Progenitor cell of endocrine pancreas (in vitro differentiated cells): ENCODE measurements at regions not wholly inside any gene's neighbourhood (a gene's known extent, or its start where the extent isn't known, plus 50 kb on each side); places are given as distances from the start of the nearest gene placed in this dataset.
"Not testable (repeated sequence)": the region's sequence is repeated elsewhere in the genome, so short reads cannot be mapped to it uniquely, and the experiment has no call there.

Experiments used
- DNase-seq: peaks from one replicate; pipeline ENCODE4 v3.0.0; 2021; ENCODE audit warnings: low spot score; ENCODE audit not compliant: unreplicated experiment
- H3K27ac Mint-ChIP-seq: 2 replicates; pipeline ENCODE4 v1.8.0; 2021; ENCODE audit warnings: mild to moderate bottlenecking, moderate library complexity, mixed read lengths
- H3K27me3 Mint-ChIP-seq: 2 replicates; pipeline ENCODE4 v1.8.0; 2021; ENCODE audit warnings: mixed read lengths
- H3K36me3 Mint-ChIP-seq: 2 replicates; pipeline ENCODE4 v1.8.0; 2022; ENCODE audit warnings: mixed read lengths; ENCODE audit not compliant: insufficient read depth
- H3K4me1 Mint-ChIP-seq: 2 replicates; pipeline ENCODE4 v1.8.0; 2021; ENCODE audit warnings: low read depth, mixed read lengths
- H3K4me3 Mint-ChIP-seq: 2 replicates; pipeline ENCODE4 v1.8.0; 2021; ENCODE audit warnings: low read depth, mild to moderate bottlenecking, moderate library complexity, mixed read lengths
- H3K9me3 Mint-ChIP-seq: 2 replicates; pipeline ENCODE4 v1.8.0; 2021; ENCODE audit warnings: low read depth, mixed read lengths
- TF ChIP-seq, protein P1 (sequence below): fragments of 200-600 bp; sonication (generic); IDR thresholded peaks from one replicate; pipeline ENCODE4 v1.5.0; 2021; ENCODE audit warnings: antibody characterized with exemption, mild to moderate bottlenecking; ENCODE audit not compliant: unreplicated experiment

DNA sequence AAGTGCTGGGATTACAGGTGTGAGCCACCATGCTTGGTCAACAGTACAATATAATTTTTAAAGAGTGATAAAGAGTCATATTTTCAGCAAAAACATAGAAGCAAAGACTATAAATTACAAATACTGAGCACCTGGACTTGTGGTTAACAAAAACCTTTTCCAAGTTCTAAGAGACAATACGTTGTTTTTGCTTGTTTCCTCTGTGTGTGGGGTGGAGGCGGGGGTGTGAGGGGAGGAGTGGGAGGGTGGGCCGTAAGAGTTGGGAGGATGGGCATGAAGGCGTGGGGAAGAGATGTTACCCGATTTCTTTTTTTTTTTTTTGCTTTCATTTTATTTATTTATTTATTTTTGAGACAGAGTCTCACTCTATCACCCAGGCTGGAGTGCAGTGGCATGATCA lies 78.0 kb upstream of the WIPF1 start:
- Mint-ChIP-seq H3K27ac (no peak overlapping the region), H3K9me3 (peaks cover 14% of the 10 kb centered on the region), H3K4me1 (peaks cover 2% of the 10 kb centered on the region), H3K36me3 (peaks cover 23% of the 10 kb centered on the region), H3K4me3 (no peak overlapping the region), H3K27me3 (peaks cover 17% of the 10 kb centered on the region)
- TF ChIP-seq, protein P1, sequence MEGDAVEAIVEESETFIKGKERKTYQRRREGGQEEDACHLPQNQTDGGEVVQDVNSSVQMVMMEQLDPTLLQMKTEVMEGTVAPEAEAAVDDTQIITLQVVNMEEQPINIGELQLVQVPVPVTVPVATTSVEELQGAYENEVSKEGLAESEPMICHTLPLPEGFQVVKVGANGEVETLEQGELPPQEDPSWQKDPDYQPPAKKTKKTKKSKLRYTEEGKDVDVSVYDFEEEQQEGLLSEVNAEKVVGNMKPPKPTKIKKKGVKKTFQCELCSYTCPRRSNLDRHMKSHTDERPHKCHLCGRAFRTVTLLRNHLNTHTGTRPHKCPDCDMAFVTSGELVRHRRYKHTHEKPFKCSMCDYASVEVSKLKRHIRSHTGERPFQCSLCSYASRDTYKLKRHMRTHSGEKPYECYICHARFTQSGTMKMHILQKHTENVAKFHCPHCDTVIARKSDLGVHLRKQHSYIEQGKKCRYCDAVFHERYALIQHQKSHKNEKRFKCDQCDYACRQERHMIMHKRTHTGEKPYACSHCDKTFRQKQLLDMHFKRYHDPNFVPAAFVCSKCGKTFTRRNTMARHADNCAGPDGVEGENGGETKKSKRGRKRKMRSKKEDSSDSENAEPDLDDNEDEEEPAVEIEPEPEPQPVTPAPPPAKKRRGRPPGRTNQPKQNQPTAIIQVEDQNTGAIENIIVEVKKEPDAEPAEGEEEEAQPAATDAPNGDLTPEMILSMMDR = no peak
- no peak for DNase-seq

- Mint-ChIP-seq H3K4me1 (peaks cover 2% of the 10 kb centered on the region), H3K9me3 (peaks cover 14% of the 10 kb centered on the region), H3K27me3 (peaks cover 5% of the 10 kb centered on the region), H3K4me3 (no peak overlapping the region), H3K36me3 (peaks cover 23% of the 10 kb centered on the region), H3K27ac (no peak overlapping the region)
- DNase-seq = no peak
- TF ChIP-seq, protein P1 = no peak
These were observed 76.3 kb upstream of the WIPF1 start for GRCh38 chr2:174673876-174674275.

GRCh38 chr2:174673440-174673839 lies 75.8 kb upstream of the WIPF1 start:
- Mint-ChIP-seq H3K36me3 (peaks cover 23% of the 10 kb centered on the region), H3K4me1 (peaks cover 2% of the 10 kb centered on the region), H3K27ac (no peak overlapping the region), H3K4me3 (no peak overlapping the region), H3K27me3 (peaks cover 5% of the 10 kb centered on the region), H3K9me3 (peaks cover 14% of the 10 kb centered on the region)
- no peak for DNase-seq
- TF ChIP-seq, protein P1 = no peak

DNA sequence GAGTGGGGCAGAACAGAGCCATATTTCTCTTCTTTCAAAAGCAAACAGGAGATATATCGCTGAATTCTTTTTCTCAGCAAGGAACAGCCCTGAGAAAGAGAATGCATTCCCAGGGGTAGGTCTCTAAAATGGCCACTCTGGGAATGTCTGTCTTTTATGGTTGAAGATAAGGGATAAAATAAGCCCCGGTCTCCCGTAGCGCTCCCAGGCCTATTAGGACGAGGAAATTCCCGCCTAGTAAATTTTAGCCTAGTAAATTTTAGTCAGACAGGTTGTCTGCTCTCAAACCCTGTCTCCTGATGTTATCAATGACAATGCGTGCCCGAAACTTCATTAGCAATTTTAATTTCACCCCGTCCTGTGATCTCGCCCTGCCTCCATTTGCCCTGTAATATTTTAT lies 73.9 kb upstream of the WIPF1 start:
- Mint-ChIP-seq H3K9me3 (peaks cover 14% of the 10 kb centered on the region), H3K36me3 (peaks cover 23% of the 10 kb centered on the region)
- not testable (repeated sequence) for H3K27ac Mint-ChIP-seq, H3K4me3 Mint-ChIP-seq, H3K4me1 Mint-ChIP-seq, H3K27me3 Mint-ChIP-seq, DNase-seq

- Mint-ChIP-seq H3K9me3 (peaks cover 14% of the 10 kb centered on the region), H3K4me1 (peaks cover 3% of the 10 kb centered on the region), H3K27ac (no peak overlapping the region), H3K27me3 (peaks cover 3% of the 10 kb centered on the region), H3K4me3 (no peak overlapping the region), H3K36me3 (peaks cover 22% of the 10 kb centered on the region)
- no peak for DNase-seq
- TF ChIP-seq, protein P1 = no peak
These were observed 72.8 kb upstream of the WIPF1 start for GRCh38 chr2:174670446-174670845.

DNA sequence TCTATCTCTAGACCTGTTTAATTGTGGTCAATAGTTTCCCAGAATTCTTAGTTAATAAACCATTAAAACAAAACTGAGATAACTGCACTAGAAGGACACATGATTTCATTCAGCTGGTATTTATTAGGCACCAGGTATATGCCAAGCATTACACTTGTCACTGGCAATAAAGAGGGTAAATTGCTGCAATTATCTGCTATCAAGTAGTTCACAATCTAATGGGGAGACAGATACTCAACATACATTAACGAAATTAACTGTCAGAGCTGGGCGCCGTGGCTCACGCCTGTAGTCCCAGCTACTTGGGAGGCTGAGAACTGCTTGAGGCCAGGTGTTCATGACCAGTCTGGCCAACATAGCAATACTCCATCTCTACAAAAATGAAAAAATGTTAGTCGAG lies 71.7 kb upstream of the WIPF1 start:
- Mint-ChIP-seq H3K9me3 (peaks cover 14% of the 10 kb centered on the region), H3K27me3 (peaks cover 3% of the 10 kb centered on the region), H3K27ac (no peak overlapping the region), H3K4me3 (no peak overlapping the region), H3K36me3 (peaks cover 20% of the 10 kb centered on the region), H3K4me1 (peaks cover 3% of the 10 kb centered on the region)
- no peak for DNase-seq
- TF ChIP-seq, protein P1 = no peak
